NCI-H69 (cell line): ENCODE measurements at regions not wholly inside any gene's neighbourhood (a gene's known extent, or its start where the extent isn't known, plus 50 kb on each side); places are given as distances from the start of the nearest gene placed in this dataset.
A peak's percentile ranks its signal among the peaks of the same experiment; 100 is the strongest.
"Not testable (repeated sequence)": the region's sequence is repeated elsewhere in the genome, so short reads cannot be mapped to it uniquely, and the experiment has no call there.

Experiments used
- DNase-seq: peaks from one replicate; lab custom pipeline; 2025; lab: John Stamatoyannopoulos, UW

- DNase-seq = peak; percentile 63
Measured at GRCh38 chr21:39082656-39083376, 100.4 kb downstream of the PSMG1 start.

- DNase-seq = no peak
Measured at GRCh38 chr21:39080366-39080765, 102.9 kb downstream of the PSMG1 start.

GRCh38 chr21:39079617-39080016, 103.6 kb downstream of the PSMG1 start:
- DNase-seq = no peak

- DNase-seq = no peak
Measured at GRCh38 chr21:39078322-39079065, 104.8 kb downstream of the PSMG1 start.

- no peak for DNase-seq
Measured at GRCh38 chr21:39077876-39078275, 105.4 kb downstream of the PSMG1 start.

GRCh38 chr21:39074508-39074907, 108.7 kb downstream of the PSMG1 start:
- DNase-seq = no peak

- DNase-seq = no peak
Measured at GRCh38 chr21:39073717-39074116, 109.5 kb downstream of the PSMG1 start.

GRCh38 chr21:39073063-39073462, 110.2 kb downstream of the PSMG1 start:
- no peak for DNase-seq

GRCh38 chr21:39072468-39072867, 110.8 kb downstream of the PSMG1 start:
- DNase-seq = no peak

- DNase-seq = no peak
Measured at GRCh38 chr21:39071623-39072214, 111.5 kb downstream of the PSMG1 start.

GRCh38 chr21:39069856-39070255, 113.4 kb downstream of the PSMG1 start:
- DNase-seq = not testable (repeated sequence)

GRCh38 chr21:39066829-39067780, 116.1 kb downstream of the PSMG1 start:
- no peak for DNase-seq

- DNase-seq = no peak
Measured at GRCh38 chr21:39065917-39066316, 117.3 kb downstream of the PSMG1 start.

- no peak for DNase-seq
Measured at GRCh38 chr21:39064325-39065012, 118.8 kb downstream of the PSMG1 start.

- no peak for DNase-seq
Measured at GRCh38 chr21:39063517-39063916, 119.7 kb downstream of the PSMG1 start.

GRCh38 chr21:39062196-39062595, 121.1 kb downstream of the PSMG1 start:
- no peak for DNase-seq

- no peak for DNase-seq
Measured at GRCh38 chr21:39061766-39062165, 121.5 kb downstream of the PSMG1 start.

- DNase-seq = peak; percentile 41
Measured at GRCh38 chr21:39060485-39061083, 122.7 kb downstream of the PSMG1 start.

- DNase-seq = peak; percentile 76
Measured at GRCh38 chr21:39057121-39057520, 126.1 kb downstream of the PSMG1 start.

GRCh38 chr21:39056636-39057035, 126.6 kb downstream of the PSMG1 start:
- no peak for DNase-seq
